Caco-2 (cell line): ENCODE measurements at regions not wholly inside any gene's neighbourhood (a gene's known extent, or its start where the extent isn't known, plus 50 kb on each side); places are given as distances from the start of the nearest gene placed in this dataset.

Source experiments
- BruUV-seq: library from RNA; stranded (reverse); fragments of 400-500 nt; replicated peaks from 2 replicates; lab custom pipeline; 2021; lab: Mats Ljungman, UMichigan
- CTCF ChIA-PET: fragments of 300-600 bp; sonication (Branson Sonifier 250); formaldehyde crosslinking; loops from one replicate; lab custom pipeline; 2022; ENCODE audit warnings: antibody characterized with exemption; lab: Charles Lee
- POLR2A ChIA-PET: fragments of 300-600 bp; sonication (Branson Sonifier 250); formaldehyde crosslinking; loops from one replicate; lab custom pipeline; 2022; ENCODE audit warnings: antibody characterized with exemption; lab: Charles Lee
- DNase-seq, 2 experiments: peaks; one replicate each; pipeline versions ENCODE4 v3.0.0 to v3.0.0-alpha.2; 2020 to 2022
- H3K27me3 ChIP-seq: replicated peaks from 2 replicates; pipeline ENCODE4 v1.6.0; 2011; ENCODE audit warnings: low read length; ENCODE audit not compliant: control insufficient read depth, insufficient read depth
- H3K36me3 ChIP-seq: 2 replicates; pipeline ENCODE4 v1.5.1; 2011; ENCODE audit warnings: low read length; ENCODE audit not compliant: control insufficient read depth, insufficient read depth
- H3K4me1 ChIP-seq: fragments of 250-450 bp; sonication (Bioruptor Pico); 2 replicates; pipeline ENCODE4 v1.5.1; 2020; ENCODE audit warnings: mild to moderate bottlenecking
- H3K4me3 ChIP-seq: 2 replicates; pipeline ENCODE4 v1.5.1; 2011; ENCODE audit warnings: low read depth, mild to moderate bottlenecking, control low read depth, low read length
- H3K9me3 ChIP-seq: fragments of 250-450 bp; sonication (Bioruptor Pico); 2 replicates; pipeline ENCODE4 v1.5.1; 2020; ENCODE audit warnings: mild to moderate bottlenecking, moderate library complexity
- H3K27ac Mint-ChIP-seq: one replicate; pipeline ENCODE4 v1.8.0; 2022; ENCODE audit warnings: mixed read lengths; ENCODE audit not compliant: unreplicated experiment
- H3K27me3 Mint-ChIP-seq: one replicate; pipeline ENCODE4 v1.8.0; 2022; ENCODE audit warnings: mixed read lengths; ENCODE audit not compliant: insufficient read depth, unreplicated experiment
- H3K36me3 Mint-ChIP-seq: one replicate; pipeline ENCODE4 v1.8.0; 2022; ENCODE audit warnings: mild to moderate bottlenecking, mixed read lengths; ENCODE audit not compliant: insufficient read depth, unreplicated experiment
- H3K4me1 Mint-ChIP-seq: one replicate; pipeline ENCODE4 v1.8.0; 2022; ENCODE audit warnings: low read depth, mixed read lengths; ENCODE audit not compliant: unreplicated experiment
- H3K4me3 Mint-ChIP-seq: one replicate; pipeline ENCODE4 v1.8.0; 2022; ENCODE audit warnings: mild to moderate bottlenecking, moderate library complexity, mixed read lengths; ENCODE audit not compliant: unreplicated experiment
- H3K9me3 Mint-ChIP-seq: one replicate; pipeline ENCODE4 v1.8.0; 2022; ENCODE audit warnings: mixed read lengths; ENCODE audit not compliant: unreplicated experiment
- CTCF ChIP-seq, 2 experiments: fragments of 200-600 bp in 1 of 2; IDR thresholded peaks; 1 replicate in 1 of 2; 2 replicates in 1 of 2; pipeline versions ENCODE4 v1.5.1 to v1.8.0; 2011 to 2022; ENCODE audit warnings: antibody characterized with exemption in 1 of 2, control low read depth in 1 of 2, inconsistent platforms in 1 of 2, low read depth in 1 of 2, low read length in 1 of 2, mild to moderate bottlenecking in 1 of 2, moderate library complexity in 1 of 2; ENCODE audit not compliant: insufficient read depth in 1 of 2, severe bottlenecking in 1 of 2, unreplicated experiment in 1 of 2
- intact Hi-C: fragments of 100-400 bp; cut with micrococcal nuclease; formaldehyde crosslinking; loops from one replicate; pipeline ENCODE4 v1.10.0; 2022; ENCODE audit not compliant: unreplicated experiment

GRCh38 chr10:78594559-78595268 lies 474.1 kb upstream of the ZMIZ1 start:
- intact Hi-C loops, result no loop called here
- peaks cover 23% of the 10 kb centered on the region for H3K4me1 Mint-ChIP-seq
- DNase-seq, result no peak

GRCh38 chr10:78595269-78595619 lies 473.5 kb upstream of the ZMIZ1 start:
- no peaks in the 10 kb centered on the region for H3K9me3 ChIP-seq
- CTCF ChIA-PET, result no interaction called here
- no peaks in the 10 kb centered on the region for H3K27me3 Mint-ChIP-seq
- no TSS peak for BruUV-seq
- no peak overlapping the region for H3K4me3 ChIP-seq
- no peaks in the 10 kb centered on the region for H3K36me3 Mint-ChIP-seq
- DNase-seq, result no peak
- H3K27me3 ChIP-seq, result no peaks in the 10 kb centered on the region
- peaks cover 22% of the 10 kb centered on the region for H3K4me1 ChIP-seq
- no peaks in the 10 kb centered on the region for H3K36me3 ChIP-seq
- no peak for TF ChIP-seq CTCF (IDR thresholded peaks at IDR 0.05; ENCODE audit: insufficient read depth in 1 of 2, low read depth in 1 of 2, low read length in 1 of 2, severe bottlenecking in 1 of 2, unreplicated experiment in 1 of 2)
- intact Hi-C loops, result no loop called here
- H3K9me3 Mint-ChIP-seq, result no peaks in the 10 kb centered on the region
- H3K27ac Mint-ChIP-seq, result peak overlapping the region; percentile 30
- peaks cover 17% of the 10 kb centered on the region for H3K4me1 Mint-ChIP-seq
- POLR2A ChIA-PET, result no interaction called here
- no peak overlapping the region for H3K4me3 Mint-ChIP-seq

More at GRCh38 chr10:78594559-78595268, 474.1 kb upstream of the ZMIZ1 start:
- H3K27me3 Mint-ChIP-seq, result no peaks in the 10 kb centered on the region
- H3K9me3 Mint-ChIP-seq, result no peaks in the 10 kb centered on the region
- POLR2A ChIA-PET, result no interaction called here
- no peak overlapping the region for H3K4me3 Mint-ChIP-seq
- Histone ChIP-seq H3K9me3 (no peaks in the 10 kb centered on the region), H3K27me3 (no peaks in the 10 kb centered on the region), H3K4me1 (peaks cover 27% of the 10 kb centered on the region), H3K4me3 (no peak overlapping the region), H3K36me3 (no peaks in the 10 kb centered on the region)
- no peaks in the 10 kb centered on the region for H3K36me3 Mint-ChIP-seq
- CTCF ChIA-PET, result no interaction called here
- TF ChIP-seq CTCF (IDR thresholded peaks at IDR 0.05; ENCODE audit: insufficient read depth in 1 of 2, low read depth in 1 of 2, low read length in 1 of 2, severe bottlenecking in 1 of 2, unreplicated experiment in 1 of 2), result no peak
- BruUV-seq, result no TSS peak
- H3K27ac Mint-ChIP-seq, result no peak overlapping the region

- no peaks in the 10 kb centered on the region for H3K27me3 Mint-ChIP-seq
- no TSS peak for BruUV-seq
- H3K9me3 ChIP-seq, result no peaks in the 10 kb centered on the region
- intact Hi-C loops, result no loop called here
- POLR2A ChIA-PET, result no interaction called here
- no peaks in the 10 kb centered on the region for H3K27me3 ChIP-seq
- no peaks in the 10 kb centered on the region for H3K9me3 Mint-ChIP-seq
- no peak for TF ChIP-seq CTCF (IDR thresholded peaks at IDR 0.05; ENCODE audit: insufficient read depth in 1 of 2, low read depth in 1 of 2, low read length in 1 of 2, severe bottlenecking in 1 of 2, unreplicated experiment in 1 of 2)
- H3K4me1 ChIP-seq, result peaks cover 9% of the 10 kb centered on the region; the same call in 1 of the 2 replicates
- peaks cover 5% of the 10 kb centered on the region for H3K4me1 Mint-ChIP-seq
- no peak overlapping the region for H3K27ac Mint-ChIP-seq
- H3K4me3 ChIP-seq, result no peak overlapping the region
- DNase-seq, result no peak
- H3K4me3 Mint-ChIP-seq, result no peak overlapping the region
- no peaks in the 10 kb centered on the region for H3K36me3 Mint-ChIP-seq
- CTCF ChIA-PET, result no interaction called here
- H3K36me3 ChIP-seq, result no peaks in the 10 kb centered on the region
These were observed 472.2 kb upstream of the ZMIZ1 start for GRCh38 chr10:78596556-78596955.
